GM21825 (cell line): ENCODE measurements at regions not wholly inside any gene's neighbourhood (a gene's known extent, or its start where the extent isn't known, plus 50 kb on each side); places are given as distances from the start of the nearest gene placed in this dataset.
"Not testable (repeated sequence)": the region's sequence is repeated elsewhere in the genome, so short reads cannot be mapped to it uniquely, and the experiment has no call there.

Experiments
- ATAC-seq: cut with Tn5 transposase; IDR thresholded peaks from one replicate; pipeline ENCODE4 v1.9.1; 2021; ENCODE audit warnings: mild to moderate bottlenecking, moderate library complexity; ENCODE audit not compliant: unreplicated experiment

DNA sequence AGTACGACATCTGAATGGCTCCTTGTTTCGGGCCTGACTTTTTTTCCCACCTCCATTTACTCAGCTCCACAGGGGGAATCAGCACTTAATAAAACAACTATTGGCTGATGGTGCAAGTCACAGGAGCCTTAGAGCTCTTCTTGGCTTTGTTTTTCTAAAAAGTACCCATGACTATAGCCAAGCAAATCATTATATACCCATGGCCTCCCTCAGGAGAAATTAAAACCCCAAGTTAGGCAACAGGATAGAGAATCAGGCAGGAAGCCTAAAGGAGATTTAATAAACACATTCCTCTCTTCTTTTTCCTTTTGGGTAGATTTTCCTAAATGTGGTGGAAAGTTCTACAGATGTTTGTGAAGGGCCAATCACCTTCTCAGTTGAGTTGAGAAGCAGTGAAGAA is 91.9 kb upstream of the RBPJ start:
- no peak for ATAC-seq

DNA sequence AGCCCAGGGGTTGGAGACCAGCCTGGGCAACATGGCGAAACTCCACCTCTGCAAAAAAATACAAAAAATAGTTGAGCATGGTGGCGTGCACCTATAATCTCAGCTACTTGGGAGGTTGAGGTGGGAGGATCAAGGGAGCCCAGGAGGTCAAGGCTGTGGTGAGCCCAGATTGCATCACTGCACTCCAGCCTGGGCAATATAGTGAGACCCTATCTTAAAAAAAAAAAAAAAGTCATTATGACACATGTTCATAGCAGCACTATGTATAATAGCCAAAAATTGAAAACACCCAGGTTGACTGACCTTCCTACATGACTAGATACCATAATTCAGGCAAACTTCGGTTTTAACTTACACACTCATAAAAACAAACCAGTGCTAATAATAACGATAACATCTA is 90.8 kb upstream of the RBPJ start:
- no peak for ATAC-seq

DNA sequence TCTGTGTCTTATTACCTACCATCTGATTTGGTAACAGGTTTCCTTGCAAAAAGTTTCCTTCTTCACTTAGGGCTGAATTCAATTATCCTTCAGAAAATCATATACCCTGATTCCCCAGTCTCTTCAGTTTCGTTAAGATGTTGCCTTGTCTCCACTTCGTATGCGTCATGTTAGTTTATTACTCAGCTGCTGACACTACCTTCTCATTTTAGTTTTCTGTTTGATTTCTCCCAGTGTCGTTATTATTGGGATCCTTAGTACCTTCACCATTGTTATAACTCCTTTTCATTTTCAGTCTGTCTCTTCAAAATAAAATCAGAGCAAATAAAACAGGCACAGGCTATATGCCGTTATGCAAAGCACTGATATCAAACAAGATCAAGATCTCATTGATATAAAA is 87.5 kb upstream of the RBPJ start:
- no peak for ATAC-seq

DNA sequence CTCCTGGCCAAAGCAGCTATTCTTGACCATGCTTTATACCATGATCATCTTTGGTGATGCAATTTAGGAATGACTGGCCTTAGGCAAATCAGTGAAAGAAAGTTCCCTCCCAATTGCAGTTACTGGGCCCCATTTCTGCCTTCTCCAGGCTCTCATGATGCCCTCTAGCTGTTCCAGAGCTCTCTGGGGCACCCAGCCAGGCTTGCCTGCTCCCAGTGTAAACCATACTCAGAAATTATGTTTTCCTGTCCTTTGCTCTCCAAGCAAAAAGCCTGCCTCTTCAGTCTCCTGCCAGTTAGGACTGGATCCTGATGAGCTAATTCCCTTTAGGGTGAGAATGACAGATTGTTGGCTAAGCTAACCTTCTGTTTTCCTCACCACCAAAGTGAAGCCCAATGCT is 85.3 kb upstream of the RBPJ start:
- ATAC-seq, result no peak

DNA sequence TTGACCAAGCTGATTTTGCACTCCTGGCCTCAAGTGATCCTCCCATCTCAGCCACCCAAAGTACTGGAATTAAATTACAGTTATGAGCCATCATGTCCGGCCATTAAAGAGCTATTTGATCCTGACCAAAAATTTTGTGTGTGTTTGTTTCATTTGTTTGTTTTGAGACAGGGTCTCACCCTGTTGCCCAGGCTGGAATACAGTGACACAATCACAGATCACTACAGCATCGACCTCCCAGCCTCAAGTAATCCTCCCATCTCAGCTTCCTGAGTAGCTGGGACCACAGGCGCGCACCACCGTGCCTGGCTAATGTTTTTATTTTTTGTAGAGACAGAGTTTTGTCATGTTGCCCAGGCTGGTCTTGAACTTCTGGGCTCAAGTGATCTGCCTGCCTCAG is 82.9 kb upstream of the RBPJ start:
- no peak for ATAC-seq

DNA sequence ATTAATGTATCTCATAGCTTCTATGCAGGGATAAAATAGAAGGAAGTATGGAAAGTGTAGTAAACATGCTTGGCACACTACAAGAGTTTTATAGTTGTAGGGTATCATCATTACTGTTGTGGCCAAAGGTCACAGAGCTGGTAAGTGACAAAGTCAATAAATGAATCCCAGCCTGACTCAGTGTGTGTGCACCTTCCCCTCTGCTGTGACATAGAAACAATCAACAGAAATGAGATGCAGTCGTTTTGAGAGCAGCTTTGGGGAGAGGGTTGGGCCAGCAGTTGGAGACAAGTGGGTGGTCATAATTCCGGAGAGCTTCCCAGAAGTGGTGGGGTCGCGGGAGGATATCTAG is 82.4 kb upstream of the RBPJ start:
- no peak for ATAC-seq

DNA sequence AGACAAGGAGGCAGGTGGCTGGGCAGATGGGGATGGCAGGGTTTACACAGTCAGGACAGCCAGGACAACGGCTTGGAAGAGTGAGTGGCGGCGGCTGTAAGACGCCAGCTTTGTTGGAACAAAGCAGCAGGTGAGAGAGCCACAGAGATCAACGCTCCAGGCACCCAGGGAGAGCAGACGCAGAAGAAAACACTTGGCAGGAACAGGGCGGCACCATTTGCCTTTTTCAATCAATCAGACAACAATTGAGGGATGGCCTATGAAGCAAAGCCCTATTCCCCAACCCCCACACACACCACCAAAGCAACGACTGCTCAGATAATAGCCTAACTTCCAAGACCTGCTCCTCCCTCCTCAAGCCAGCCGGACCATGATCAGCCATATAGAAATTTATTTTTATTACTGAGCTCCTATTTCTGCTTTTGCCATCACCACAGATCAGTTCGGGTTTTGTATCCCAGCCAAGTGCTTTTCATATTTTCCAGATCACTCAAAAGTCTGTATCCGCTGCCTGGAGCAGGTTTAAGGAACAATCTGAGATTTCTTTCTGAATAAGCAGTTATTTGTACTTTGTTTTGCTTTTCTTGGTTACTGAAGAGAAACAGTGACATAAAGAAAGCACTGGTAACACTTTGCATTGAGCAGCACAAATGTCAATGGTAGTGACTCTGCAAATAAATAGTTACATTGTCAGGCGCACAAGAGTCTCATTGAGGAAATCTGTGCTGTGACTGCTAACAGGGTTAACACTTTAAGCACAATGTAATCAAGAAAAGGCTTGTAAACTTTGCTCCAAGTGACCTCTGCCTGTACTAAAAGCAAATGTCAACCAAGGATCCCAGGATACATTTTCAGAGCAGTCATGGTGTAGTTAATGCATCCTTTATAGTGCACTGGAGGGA is 81.8 kb upstream of the RBPJ start:
- no peak for ATAC-seq

DNA sequence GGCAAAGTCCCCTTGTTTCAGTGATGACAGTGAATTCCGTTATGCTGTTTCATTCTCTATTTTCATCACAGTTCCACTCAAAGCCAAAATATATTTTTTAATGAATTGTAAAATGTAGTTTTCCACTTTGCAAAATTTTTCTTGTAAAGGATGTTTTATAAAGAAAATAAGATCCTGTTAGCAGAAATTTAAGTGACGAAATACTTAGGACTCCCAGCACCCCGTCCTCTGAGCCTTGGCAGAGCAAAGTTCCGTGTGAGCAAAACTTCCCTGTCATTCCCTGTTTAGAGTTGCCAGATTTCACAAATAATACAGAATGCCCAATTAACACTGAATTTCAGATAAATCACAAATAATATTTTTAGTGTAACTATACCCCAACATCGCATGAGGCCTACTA is 81.0 kb upstream of the RBPJ start:
- no peak for ATAC-seq

DNA sequence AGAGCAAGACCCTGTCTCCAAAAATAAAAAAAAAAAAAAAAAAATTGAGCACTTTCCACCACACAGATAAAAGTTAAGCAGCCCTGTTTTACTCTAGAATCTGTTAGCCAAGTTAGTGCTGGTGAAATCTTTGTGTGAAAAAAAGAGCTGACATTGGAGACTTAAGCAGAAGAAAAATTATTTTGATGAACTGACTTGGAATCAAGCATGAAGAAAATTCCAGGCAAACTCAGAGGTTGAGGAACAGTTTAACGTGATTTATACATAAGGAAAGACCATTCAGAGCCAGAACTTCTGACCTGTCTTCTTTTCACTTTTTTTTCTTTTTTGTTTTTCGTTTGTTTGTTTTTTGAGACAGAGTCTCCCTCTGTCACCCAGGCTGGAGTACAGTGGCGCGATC is 79.6 kb upstream of the RBPJ start:
- no peak for ATAC-seq

DNA sequence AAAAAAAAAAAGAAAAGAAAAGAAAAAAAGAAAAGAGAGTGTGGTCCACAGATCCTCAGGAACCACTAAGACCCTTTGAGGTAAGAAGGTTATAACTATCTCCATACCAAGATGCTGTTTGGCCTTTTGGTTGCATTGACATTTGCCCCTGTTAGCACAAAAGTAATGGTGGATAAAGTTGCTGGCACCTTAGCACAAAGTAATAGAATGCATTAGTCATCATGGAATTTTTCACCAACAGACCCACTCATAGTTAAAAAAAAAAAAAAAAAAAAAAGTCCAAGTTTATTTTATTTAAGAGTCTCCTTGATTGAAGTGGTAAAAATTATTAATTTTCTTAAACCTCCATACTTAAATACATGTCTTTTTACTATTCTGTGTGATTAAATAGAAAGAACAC is 78.4 kb upstream of the RBPJ start:
- no peak for ATAC-seq

DNA sequence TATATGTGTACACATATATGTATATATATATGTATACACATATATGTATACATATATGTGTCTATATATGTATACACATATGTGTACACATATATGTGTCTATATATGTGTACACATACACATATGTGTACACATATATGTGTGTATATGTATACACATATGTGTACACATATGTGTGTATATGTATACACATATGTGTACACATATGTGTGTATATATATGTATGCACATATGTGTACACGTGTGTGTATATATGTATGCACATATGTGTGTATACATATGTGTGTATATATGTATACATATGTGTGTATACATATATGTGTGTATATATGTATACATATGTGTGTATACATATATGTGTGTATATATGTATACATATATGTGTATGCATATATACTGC is 76.7 kb upstream of the RBPJ start:
- not testable (repeated sequence) for ATAC-seq

DNA sequence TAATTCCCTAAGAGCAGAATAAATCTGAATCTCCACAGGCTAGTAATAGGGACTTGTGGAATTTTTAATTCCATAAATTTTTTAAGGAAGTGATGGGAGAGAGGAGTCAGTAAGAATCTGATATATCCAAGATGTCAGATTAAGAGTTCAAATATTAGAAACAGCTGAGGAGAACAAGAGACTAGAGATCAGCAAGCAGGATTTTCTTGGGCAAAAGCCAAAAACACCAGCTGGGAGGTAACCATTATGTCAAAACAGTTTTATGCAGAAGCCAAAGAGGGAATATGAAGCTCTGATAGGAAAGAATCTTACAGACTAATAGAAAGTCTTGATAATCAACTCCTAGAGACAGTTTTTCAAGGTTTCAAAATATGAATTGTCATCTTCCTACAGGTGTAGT is 72.2 kb upstream of the RBPJ start:
- ATAC-seq, result no peak

DNA sequence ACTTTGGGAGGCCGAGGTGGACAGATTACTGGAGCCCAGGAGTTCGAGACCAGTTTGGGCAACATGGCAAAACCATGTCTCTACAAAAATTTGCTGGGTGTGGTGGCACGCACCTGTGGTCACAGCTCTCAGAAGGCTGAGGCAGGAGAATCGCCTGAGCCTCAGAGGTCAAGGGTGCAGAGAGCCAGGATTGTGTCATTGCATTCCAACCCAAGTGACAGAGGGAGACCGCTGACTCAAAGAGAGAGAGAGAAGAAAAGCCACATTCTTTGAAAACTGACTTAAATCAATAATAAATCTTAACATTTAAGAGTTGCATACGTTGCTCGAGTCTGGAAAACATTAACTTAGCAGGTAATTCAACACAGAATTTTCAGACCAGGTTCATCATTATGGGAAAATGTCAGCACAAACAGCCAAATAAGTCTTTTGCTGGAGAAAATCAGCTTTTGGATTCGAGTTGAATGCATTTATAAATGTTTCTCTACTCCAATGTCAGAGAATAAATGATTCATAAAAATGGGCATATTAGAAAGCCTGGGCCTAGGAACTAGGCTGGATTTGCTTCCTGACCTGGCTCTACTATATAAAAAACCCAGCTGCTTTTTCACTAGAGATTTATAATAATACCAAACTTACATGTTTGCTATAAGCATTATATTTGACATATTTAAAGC is 68.3 kb upstream of the RBPJ start:
- peak; percentile 76 for ATAC-seq

DNA sequence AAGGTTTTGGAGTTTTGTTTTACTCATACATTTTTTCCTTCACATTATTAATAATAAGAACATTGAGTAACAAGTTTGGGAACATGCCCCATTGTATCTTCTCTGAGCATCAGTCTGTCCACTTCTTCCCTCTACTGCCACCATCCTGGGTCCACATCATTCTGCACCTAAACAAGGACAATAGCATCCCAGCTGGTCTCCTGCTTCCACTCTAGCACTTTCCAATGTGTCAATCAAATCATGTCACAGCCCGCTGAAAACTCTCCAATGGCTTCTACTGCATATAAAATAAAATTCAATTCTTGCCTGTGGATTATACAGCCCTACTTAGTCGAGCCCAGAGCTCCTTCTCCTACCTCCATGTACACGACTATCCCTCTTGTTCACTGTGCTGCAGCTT is 66.8 kb upstream of the RBPJ start:
- ATAC-seq, result no peak

DNA sequence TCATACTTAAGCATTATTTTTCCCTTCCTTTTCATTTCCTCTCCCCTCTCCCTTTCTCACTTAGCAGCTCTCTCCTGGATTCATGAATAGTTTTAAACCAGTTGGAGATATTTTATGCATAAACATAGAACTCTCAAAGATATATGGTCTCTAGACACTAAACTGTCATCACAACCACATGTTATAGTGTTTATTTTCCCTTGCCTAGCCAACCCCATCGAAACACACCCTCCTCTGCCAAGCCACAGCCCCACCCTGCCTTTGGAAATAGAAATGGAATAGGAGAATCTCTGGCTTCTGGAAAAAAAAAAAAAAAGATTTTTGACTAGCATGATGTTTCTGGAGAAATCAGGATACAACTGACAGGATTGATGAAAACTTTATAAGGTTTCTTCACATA is 64.8 kb upstream of the RBPJ start:
- ATAC-seq, result no peak

DNA sequence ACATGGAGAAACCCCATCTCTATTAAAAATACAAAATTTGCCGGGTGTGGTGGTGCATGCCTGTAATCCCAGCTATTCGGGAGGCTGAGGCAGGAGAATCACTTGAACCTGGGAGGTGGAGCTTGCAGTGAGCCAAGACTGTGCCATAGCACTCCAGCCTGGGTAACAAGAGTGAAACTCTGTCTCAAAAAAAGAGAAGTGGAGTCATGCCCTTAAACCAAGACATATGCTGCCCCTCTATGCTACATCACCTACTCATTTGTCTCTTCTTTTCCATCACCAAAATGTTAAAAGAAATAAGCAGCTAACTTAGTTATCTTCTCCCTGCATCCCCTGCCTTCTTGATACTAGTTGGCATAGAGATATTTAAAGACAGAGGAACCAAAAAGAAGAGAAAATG is 63.4 kb upstream of the RBPJ start:
- not testable (repeated sequence) for ATAC-seq

DNA sequence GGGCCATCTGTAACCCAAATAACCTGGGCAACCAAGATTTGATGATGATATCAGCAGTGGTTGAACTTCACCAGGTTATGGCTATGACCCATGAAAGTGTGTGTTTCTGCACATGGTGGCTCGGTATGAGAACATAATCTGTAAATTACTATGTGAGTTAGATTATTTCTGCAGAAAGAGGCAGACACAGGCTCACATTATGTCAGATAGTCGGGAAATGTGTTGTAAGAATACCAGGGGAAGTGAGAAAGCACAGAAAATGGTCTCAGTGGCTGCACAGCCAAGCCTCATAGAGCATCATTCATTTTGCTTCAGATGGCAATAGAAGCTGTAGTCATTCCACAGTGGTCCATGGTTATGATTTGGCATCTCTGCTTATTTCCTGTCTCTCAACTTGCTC is 63.0 kb upstream of the RBPJ start:
- ATAC-seq, result peak; percentile 65

DNA sequence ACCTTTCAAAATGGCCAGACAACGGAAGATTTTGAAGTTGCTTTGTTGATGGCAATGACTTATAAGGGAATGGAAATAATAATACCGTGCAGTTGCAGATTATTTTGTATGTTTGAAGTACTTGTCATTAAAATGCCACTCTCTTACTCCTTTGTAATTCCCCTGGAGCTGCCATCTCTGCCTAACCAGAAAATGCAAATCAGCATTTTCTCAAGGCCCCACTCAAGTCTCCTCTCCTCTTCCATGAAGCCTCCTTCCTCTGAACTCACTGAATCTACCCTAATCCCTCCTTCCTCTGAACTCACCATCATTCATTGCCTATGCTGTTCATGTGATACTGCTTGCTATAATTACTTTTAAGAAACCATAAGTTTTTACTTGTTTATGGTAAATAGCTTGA is 60.2 kb upstream of the RBPJ start:
- ATAC-seq, result no peak

DNA sequence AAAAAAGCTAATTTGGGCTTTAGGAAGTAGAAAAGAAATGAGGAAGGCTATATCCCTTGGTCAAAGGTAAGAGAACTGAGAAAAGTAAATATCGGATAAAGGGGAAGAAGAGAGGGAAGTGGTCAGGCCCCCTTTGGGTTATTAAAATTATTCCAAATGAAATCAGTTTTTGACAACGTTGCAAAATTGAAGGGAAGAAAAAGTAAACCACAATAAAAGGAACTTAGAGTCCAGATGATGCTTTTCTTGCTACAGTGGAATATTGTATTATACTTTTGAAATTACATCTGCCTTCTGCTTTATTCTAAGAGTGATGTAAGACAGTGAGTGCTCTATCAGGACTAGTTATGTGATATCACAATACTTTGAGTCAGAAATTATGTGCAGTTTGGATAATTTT is 59.4 kb upstream of the RBPJ start:
- ATAC-seq, result no peak

DNA sequence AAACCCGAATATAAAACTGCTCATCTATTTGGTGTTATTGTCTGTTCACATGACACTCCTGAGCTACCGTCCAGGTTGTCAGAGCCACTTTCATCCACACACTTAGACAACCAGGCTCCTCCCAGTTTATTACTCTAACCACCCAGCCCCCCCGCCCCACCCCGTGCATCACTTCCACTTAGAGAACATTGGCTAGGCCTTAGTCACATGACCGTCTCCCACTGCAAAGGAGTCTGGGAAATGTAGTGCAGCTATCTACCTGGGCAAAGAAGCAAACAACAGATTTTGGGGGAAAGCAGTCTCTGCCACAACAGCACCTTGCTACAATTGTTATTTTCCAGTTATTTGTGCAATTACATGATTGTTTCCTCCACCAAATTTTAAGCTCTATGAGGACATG is 57.6 kb upstream of the RBPJ start:
- ATAC-seq, result no peak

DNA sequence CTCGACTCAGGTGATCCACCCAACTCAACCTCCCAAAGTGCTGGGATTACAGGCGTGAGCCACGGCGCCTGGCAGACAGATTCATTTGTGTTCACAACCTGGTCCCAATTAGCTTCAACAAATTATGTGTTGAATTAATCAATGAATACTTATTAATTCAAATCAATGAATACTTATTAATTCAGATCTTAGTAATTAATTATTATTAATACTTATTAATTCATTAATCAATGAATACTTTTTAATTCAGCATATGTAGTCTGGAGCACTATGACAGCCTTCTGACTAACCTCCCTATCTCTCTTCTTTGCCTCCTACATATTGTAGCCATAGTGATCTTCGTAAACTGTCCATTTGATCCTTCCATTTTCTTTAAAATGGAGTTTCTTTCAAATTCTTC is 56.7 kb upstream of the RBPJ start:
- ATAC-seq, result no peak

DNA sequence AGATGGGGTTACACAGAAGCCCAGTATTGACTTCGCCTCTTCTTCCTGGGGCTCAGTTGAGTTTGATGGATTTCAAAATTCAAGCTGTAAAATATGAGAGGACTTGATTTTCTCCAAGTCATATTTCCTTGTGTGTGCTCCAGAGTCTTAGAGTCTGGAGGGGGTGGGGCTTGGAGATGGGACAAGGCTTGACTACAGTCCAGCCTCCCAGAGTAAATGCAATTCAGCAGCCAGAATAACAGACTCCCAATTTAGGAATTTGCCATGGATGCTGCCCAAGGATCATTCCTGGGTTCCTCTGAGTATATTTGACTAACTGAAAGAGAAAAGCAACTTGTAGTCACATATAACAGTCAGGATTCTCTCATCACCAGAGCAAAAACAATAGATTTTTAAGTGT is 53.7 kb upstream of the RBPJ start:
- no peak for ATAC-seq

DNA sequence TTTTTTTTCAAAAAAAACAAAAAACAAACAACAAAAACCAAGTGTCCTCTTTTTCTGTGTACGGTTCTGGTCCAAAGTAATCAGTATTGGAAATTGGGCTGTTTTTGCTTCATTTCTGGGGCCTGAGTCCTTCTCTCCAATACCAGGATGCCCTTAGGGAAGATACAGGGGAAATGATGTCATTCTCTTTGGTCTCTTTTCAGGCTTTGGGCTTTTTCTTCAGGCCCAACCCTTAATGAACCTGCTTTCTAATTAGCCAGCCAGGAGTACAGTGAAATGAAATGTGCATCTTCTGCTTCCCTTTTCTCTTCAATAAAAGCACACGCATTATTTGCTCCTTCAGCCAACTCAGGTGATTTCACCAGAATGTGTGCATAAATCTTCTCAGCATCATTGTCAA is 52.6 kb upstream of the RBPJ start:
- no peak for ATAC-seq
